Naive thymus-derived CD4-positive, alpha-beta T cell (primary cell): ENCODE measurements at regions not wholly inside any gene's neighbourhood (a gene's known extent, or its start where the extent isn't known, plus 50 kb on each side); places are given as distances from the start of the nearest gene placed in this dataset.

ENCODE experiments used
- ATAC-seq: fragments of 150-1000 bp; cut with Tn5 transposase; 2 replicates; pipeline ENCODE4 v1.10.0; 2021; ENCODE audit warnings: mild to moderate bottlenecking, moderate library complexity
- CTCF ChIA-PET: fragments of 350-600 bp; sonication (Branson Sonifier 250); formaldehyde crosslinking; loops from one replicate; lab custom pipeline; 2021; ENCODE audit warnings: antibody characterized with exemption; lab: Charles Lee
- POLR2A ChIA-PET: fragments of 350-600 bp; sonication (Branson Sonifier 250); formaldehyde crosslinking; loops from one replicate; lab custom pipeline; 2021; ENCODE audit warnings: antibody characterized with exemption, inconsistent platforms; lab: Charles Lee
- DNase-seq, 9 donors: peaks; one replicate each; pipeline versions ENCODE4 v3.0.0 to v3.0.0-alpha.2; 2020 to 2022; ENCODE audit warnings: mixed read lengths in 1 of 9
- H3K27ac ChIP-seq: one replicate; pipeline ENCODE4 v1.7.0; 2013; ENCODE audit warnings: mild to moderate bottlenecking, low read depth, low read length, moderate library complexity
- H3K27me3 ChIP-seq, 2 donors: one replicate each; pipeline ENCODE4 v1.7.0; 2013; ENCODE audit warnings: low read length in 2 of 2, mild to moderate bottlenecking in 2 of 2, moderate library complexity in 2 of 2; ENCODE audit not compliant: control insufficient read depth in 2 of 2, insufficient read depth in 2 of 2
- H3K36me3 ChIP-seq, 3 experiments: 1 replicate in 2 of 3; 2 replicates in 1 of 3; pipeline ENCODE4 v1.7.0; 2013; ENCODE audit warnings: low read length in 3 of 3, mild to moderate bottlenecking in 3 of 3, moderate library complexity in 1 of 3; ENCODE audit not compliant: insufficient read depth in 3 of 3, control insufficient read depth in 2 of 3
- H3K4me1 ChIP-seq, 2 donors: one replicate each; pipeline ENCODE4 v1.7.0; 2013; ENCODE audit warnings: low read length in 2 of 2, mild to moderate bottlenecking in 2 of 2, moderate library complexity in 1 of 2; ENCODE audit not compliant: control insufficient read depth in 2 of 2, insufficient read depth in 2 of 2
- H3K4me3 ChIP-seq: 2 replicates; pipeline ENCODE4 v1.7.0; 2013; ENCODE audit warnings: mild to moderate bottlenecking, low read length
- H3K9me3 ChIP-seq, 3 experiments: 1 replicate in 2 of 3; 2 replicates in 1 of 3; pipeline ENCODE4 v1.7.0; 2013; ENCODE audit warnings: low read length in 3 of 3; ENCODE audit not compliant: control insufficient read depth in 2 of 3
- H3K27ac Mint-ChIP-seq, 9 donors: one replicate each; pipeline ENCODE4 v1.8.0; 2020 to 2022; ENCODE audit warnings: mixed read lengths in 9 of 9, mild to moderate bottlenecking in 8 of 9, moderate library complexity in 5 of 9, inconsistent platforms in 2 of 9
- H3K27me3 Mint-ChIP-seq, 5 donors: one replicate each; pipeline ENCODE4 v1.8.0; 2021 to 2022; ENCODE audit warnings: mixed read lengths in 5 of 5, mild to moderate bottlenecking in 1 of 5
- H3K36me3 Mint-ChIP-seq, 5 donors: one replicate each; pipeline ENCODE4 v1.8.0; 2020 to 2022; ENCODE audit warnings: mixed read lengths in 5 of 5, mild to moderate bottlenecking in 3 of 5, inconsistent platforms in 1 of 5
- H3K4me1 Mint-ChIP-seq, 7 donors: one replicate each; pipeline ENCODE4 v1.8.0; 2020 to 2022; ENCODE audit warnings: mixed read lengths in 7 of 7, mild to moderate bottlenecking in 3 of 7, inconsistent platforms in 1 of 7
- H3K4me3 Mint-ChIP-seq, 10 donors: one replicate each; pipeline ENCODE4 v1.8.0; 2020 to 2022; ENCODE audit warnings: mild to moderate bottlenecking in 10 of 10, mixed read lengths in 10 of 10, moderate library complexity in 6 of 10, inconsistent platforms in 2 of 10
- H3K9me3 Mint-ChIP-seq, 11 donors: one replicate each; pipeline ENCODE4 v1.8.0; 2020 to 2022; ENCODE audit warnings: mixed read lengths in 11 of 11, mild to moderate bottlenecking in 4 of 11, inconsistent platforms in 1 of 11, moderate library complexity in 1 of 11
- intact Hi-C, 2 donors: fragments of 100-400 bp; cut with micrococcal nuclease; formaldehyde crosslinking; loops; one replicate each; pipeline ENCODE4 v1.15.1; 2023

- DNase-seq (no peak), ATAC-seq (no peak)
- ChIA-PET CTCF (interaction anchor here (0.6 kb wide), 1 partner anchor 322 kb away, joined by 3 read pairs; no protein-coding TSS in a partner anchor), POLR2A (no interaction called here)
- Mint-ChIP-seq H3K4me3 (no peak overlapping the region), H3K9me3 (peaks cover 0 to 3% (median 0%) of the 10 kb centered on the region in 11 donors), H3K4me1 (peaks cover 0 to 2% (median 0%) of the 10 kb centered on the region in 7 donors), H3K36me3 (peaks cover 0 to 26% (median 4%) of the 10 kb centered on the region in 5 donors), H3K27me3 (peaks cover 0 to 6% (median 0%) of the 10 kb centered on the region in 5 donors), H3K27ac (no peak overlapping the region)
- Histone ChIP-seq H3K36me3 (no peaks in the 10 kb centered on the region), H3K4me1 (no peaks in the 10 kb centered on the region), H3K27me3 (no peaks in the 10 kb centered on the region), H3K9me3 (no peaks in the 10 kb centered on the region), H3K27ac (no peak overlapping the region), H3K4me3 (no peak overlapping the region)
- intact Hi-C loops: no loop called here
These were observed 429.5 kb upstream of the TNP1 start for GRCh38 chr2:217289177-217289906.

- Mint-ChIP-seq H3K9me3 (peaks cover 0 to 3% (median 0%) of the 10 kb centered on the region in 11 donors), H3K4me3 (no peak overlapping the region), H3K36me3 (peaks cover 0 to 25% (median 4%) of the 10 kb centered on the region in 5 donors), H3K4me1 (peaks cover 0 to 2% (median 0%) of the 10 kb centered on the region in 7 donors), H3K27me3 (peaks cover 0 to 1% (median 0%) of the 10 kb centered on the region in 5 donors), H3K27ac (no peak overlapping the region)
- POLR2A ChIA-PET: no interaction called here
- ATAC-seq (no peak), DNase-seq (no peak)
- CTCF ChIA-PET: no interaction called here
- Histone ChIP-seq H3K9me3 (no peaks in the 10 kb centered on the region), H3K36me3 (no peaks in the 10 kb centered on the region), H3K4me1 (no peaks in the 10 kb centered on the region), H3K4me3 (no peak overlapping the region), H3K27ac (no peak overlapping the region), H3K27me3 (no peaks in the 10 kb centered on the region)
- intact Hi-C loops: no loop called here
These were observed 428.7 kb upstream of the TNP1 start for GRCh38 chr2:217288472-217289063.

- H3K27me3 Mint-ChIP-seq: no peaks in the 10 kb centered on the region
- H3K27me3 ChIP-seq: no peaks in the 10 kb centered on the region
- no peak overlapping the region for H3K4me3 Mint-ChIP-seq
- peaks cover 0 to 10% (median 0%) of the 10 kb centered on the region in 5 donors for H3K36me3 Mint-ChIP-seq
- H3K4me1 Mint-ChIP-seq: peaks cover 0 to 2% (median 0%) of the 10 kb centered on the region in 7 donors
- H3K4me3 ChIP-seq: no peak overlapping the region
- H3K4me1 ChIP-seq: no peaks in the 10 kb centered on the region
- intact Hi-C loops: no loop called here
- POLR2A ChIA-PET: no interaction called here
- H3K9me3 ChIP-seq: no peaks in the 10 kb centered on the region
- H3K27ac ChIP-seq: no peak overlapping the region
- no peak overlapping the region for H3K27ac Mint-ChIP-seq
- DNase-seq: no peak
- CTCF ChIA-PET: no interaction called here
- peaks cover 0 to 3% (median 0%) of the 10 kb centered on the region in 11 donors for H3K9me3 Mint-ChIP-seq
- no peaks in the 10 kb centered on the region for H3K36me3 ChIP-seq
- ATAC-seq: no peak
These were observed 427.0 kb upstream of the TNP1 start for GRCh38 chr2:217286833-217287232.

DNA sequence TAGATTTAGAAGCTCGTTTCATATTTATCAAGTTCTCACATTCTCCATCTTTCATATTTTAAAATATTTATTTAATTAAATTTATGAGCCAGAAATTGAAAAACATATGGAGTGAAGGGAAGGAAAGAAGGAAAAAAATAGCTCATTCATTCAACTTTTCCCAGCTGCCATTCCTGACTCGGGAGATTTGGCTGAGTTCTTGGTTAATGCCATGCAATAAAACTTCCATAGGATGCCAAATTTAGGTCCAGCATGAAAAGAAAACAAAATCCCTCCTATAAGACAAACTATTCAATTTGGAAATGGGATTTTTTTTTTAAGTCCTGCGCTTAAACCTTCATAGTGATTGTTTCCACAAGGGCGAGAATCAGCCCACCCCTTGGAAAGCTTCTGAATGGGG is 426.1 kb upstream of the TNP1 start:
- DNase-seq: no peak
- Mint-ChIP-seq H3K27ac (no peak overlapping the region), H3K4me1 (peaks cover 0 to 2% (median 0%) of the 10 kb centered on the region in 7 donors), H3K4me3 (no peak overlapping the region), H3K27me3 (no peaks in the 10 kb centered on the region), H3K9me3 (peaks cover 0 to 3% (median 0%) of the 10 kb centered on the region in 11 donors), H3K36me3 (peaks cover 0 to 7% (median 0%) of the 10 kb centered on the region in 5 donors)
- CTCF ChIA-PET: no interaction called here
- no peak for ATAC-seq
- Histone ChIP-seq H3K4me3 (no peak overlapping the region), H3K9me3 (no peaks in the 10 kb centered on the region), H3K4me1 (no peaks in the 10 kb centered on the region), H3K36me3 (no peaks in the 10 kb centered on the region), H3K27me3 (no peaks in the 10 kb centered on the region), H3K27ac (no peak overlapping the region)
- intact Hi-C loops: no loop called here
- POLR2A ChIA-PET: no interaction called here

DNA sequence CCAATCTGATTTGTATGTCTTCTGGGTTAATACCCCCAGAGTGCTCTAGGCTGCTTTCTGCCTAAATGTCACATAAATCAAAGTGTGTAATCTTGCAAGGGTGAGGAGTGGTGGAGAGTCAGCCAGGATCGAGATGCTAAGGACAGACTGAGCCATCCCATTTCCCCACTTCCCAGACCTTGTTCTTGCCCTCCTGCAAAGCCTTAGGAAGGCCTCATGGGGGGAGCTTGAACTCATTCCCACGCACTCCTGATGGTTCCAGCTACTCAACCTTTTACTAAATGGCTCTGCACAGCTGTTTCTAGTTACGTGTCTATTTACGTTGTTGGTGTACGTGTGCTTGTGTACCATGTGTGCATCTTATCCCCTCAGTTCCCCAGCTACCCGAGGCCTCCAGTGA is 423.6 kb upstream of the TNP1 start:
- CTCF ChIA-PET: no interaction called here
- POLR2A ChIA-PET: no interaction called here
- Histone ChIP-seq H3K9me3 (no peaks in the 10 kb centered on the region), H3K4me1 (no peaks in the 10 kb centered on the region), H3K36me3 (no peaks in the 10 kb centered on the region), H3K4me3 (no peak overlapping the region), H3K27me3 (no peaks in the 10 kb centered on the region), H3K27ac (no peak overlapping the region)
- H3K36me3 Mint-ChIP-seq: peaks cover 0 to 7% (median 0%) of the 10 kb centered on the region in 5 donors
- DNase-seq (no peak), ATAC-seq (no peak)
- no peak overlapping the region for H3K4me3 Mint-ChIP-seq
- H3K9me3 Mint-ChIP-seq: peaks cover 0 to 3% (median 0%) of the 10 kb centered on the region in 11 donors
- H3K4me1 Mint-ChIP-seq: peaks cover 0 to under 1% (median 0%) of the 10 kb centered on the region in 7 donors
- intact Hi-C loops: no loop called here
- H3K27me3 Mint-ChIP-seq: no peaks in the 10 kb centered on the region
- H3K27ac Mint-ChIP-seq: no peak overlapping the region

- Mint-ChIP-seq H3K4me3 (no peak overlapping the region), H3K4me1 (no peaks in the 10 kb centered on the region), H3K27me3 (no peaks in the 10 kb centered on the region), H3K36me3 (peaks cover 0 to 7% (median 0%) of the 10 kb centered on the region in 5 donors), H3K9me3 (peaks cover 0 to 2% (median 0%) of the 10 kb centered on the region in 11 donors), H3K27ac (no peak overlapping the region)
- POLR2A ChIA-PET: no interaction called here
- Histone ChIP-seq H3K4me3 (no peak overlapping the region), H3K4me1 (no peaks in the 10 kb centered on the region), H3K27me3 (no peaks in the 10 kb centered on the region), H3K9me3 (no peaks in the 10 kb centered on the region), H3K27ac (no peak overlapping the region), H3K36me3 (no peaks in the 10 kb centered on the region)
- DNase-seq (no peak), ATAC-seq (no peak)
- intact Hi-C loops: no loop called here
- CTCF ChIA-PET: no interaction called here
These were observed 422.7 kb upstream of the TNP1 start for GRCh38 chr2:217282531-217282930.
